ENCODE measurements at regions not wholly inside any gene's neighbourhood (a gene's known extent, or its start where the extent isn't known, plus 50 kb on each side); places are given as distances from the start of the nearest gene placed in this dataset.

- no peak for TF ChIP-seq CTCF (IDR thresholded peaks at IDR 0.05)
- no peak for TF ChIP-seq ZFX (IDR thresholded peaks at IDR 0.05; ENCODE audit: borderline replicate concordance)
Observed at GRCh38 chr13:66210677-66211076, 1019.5 kb downstream of the PCDH9 start.

Data from 22Rv1 (cell line).